ENCODE measurements at regions not wholly inside any gene's neighbourhood (a gene's known extent, or its start where the extent isn't known, plus 50 kb on each side); places are given as distances from the start of the nearest gene placed in this dataset.

GRCh38 chr2:147003081-147003480 lies 841.7 kb upstream of the ACVR2A start:
- H2BK12ac ChIP-seq (ENCODE audit: insufficient read length, low read depth, low read length), result no peak overlapping the region
- H3K56ac ChIP-seq (ENCODE audit: insufficient read length, low read depth, low read length), result no peak overlapping the region
- no peaks in the 10 kb centered on the region for H3K9me3 ChIP-seq (ENCODE audit: control insufficient read depth, low read depth, low read length)
- Mint-ChIP-seq H3K36me3 (ENCODE audit: insufficient read depth in 1 of 3, low read depth in 3 of 3) (no peaks in the 10 kb centered on the region), H3K27me3 (ENCODE audit: low read depth) (no peaks in the 10 kb centered on the region), H3K4me1 (peaks cover 0 to 7% of the 10 kb centered on the region in 2 experiments; a peak in 1 of 4 replicates), H3K27ac (no peak overlapping the region), H3K9me3 (no peaks in the 10 kb centered on the region; a peak in 1 of 5 replicates), H3K4me3 (no peak overlapping the region)
- H3K27me3 ChIP-seq (ENCODE audit: insufficient read depth, low read length), result no peaks in the 10 kb centered on the region
- TF ChIP-seq, protein P1, sequence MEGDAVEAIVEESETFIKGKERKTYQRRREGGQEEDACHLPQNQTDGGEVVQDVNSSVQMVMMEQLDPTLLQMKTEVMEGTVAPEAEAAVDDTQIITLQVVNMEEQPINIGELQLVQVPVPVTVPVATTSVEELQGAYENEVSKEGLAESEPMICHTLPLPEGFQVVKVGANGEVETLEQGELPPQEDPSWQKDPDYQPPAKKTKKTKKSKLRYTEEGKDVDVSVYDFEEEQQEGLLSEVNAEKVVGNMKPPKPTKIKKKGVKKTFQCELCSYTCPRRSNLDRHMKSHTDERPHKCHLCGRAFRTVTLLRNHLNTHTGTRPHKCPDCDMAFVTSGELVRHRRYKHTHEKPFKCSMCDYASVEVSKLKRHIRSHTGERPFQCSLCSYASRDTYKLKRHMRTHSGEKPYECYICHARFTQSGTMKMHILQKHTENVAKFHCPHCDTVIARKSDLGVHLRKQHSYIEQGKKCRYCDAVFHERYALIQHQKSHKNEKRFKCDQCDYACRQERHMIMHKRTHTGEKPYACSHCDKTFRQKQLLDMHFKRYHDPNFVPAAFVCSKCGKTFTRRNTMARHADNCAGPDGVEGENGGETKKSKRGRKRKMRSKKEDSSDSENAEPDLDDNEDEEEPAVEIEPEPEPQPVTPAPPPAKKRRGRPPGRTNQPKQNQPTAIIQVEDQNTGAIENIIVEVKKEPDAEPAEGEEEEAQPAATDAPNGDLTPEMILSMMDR (conservative IDR thresholded peaks at IDR 0.05), result no peak
- no peaks in the 10 kb centered on the region for H3K23me2 ChIP-seq (ENCODE audit: insufficient read length, low read depth, low read length, poor library complexity, severe bottlenecking)
- H4K5ac ChIP-seq (ENCODE audit: insufficient read length, low read depth, low read length), result no peak overlapping the region
- H3K23ac ChIP-seq (ENCODE audit: insufficient read length, low read depth, low read length), result no peak overlapping the region
- H2AK5ac ChIP-seq (ENCODE audit: insufficient read length, low read length), result no peak overlapping the region
- no peak overlapping the region for H3K18ac ChIP-seq (ENCODE audit: insufficient read length, low read depth, low read length)
- H3K79me2 ChIP-seq (ENCODE audit: insufficient read depth, low read length), result no peaks in the 10 kb centered on the region
- H2BK15ac ChIP-seq (ENCODE audit: low read depth, low read length), result no peak overlapping the region
- H2BK20ac ChIP-seq (ENCODE audit: low read depth, low read length, poor library complexity, severe bottlenecking), result no peak overlapping the region
- no peak overlapping the region for H3K27ac ChIP-seq (ENCODE audit: insufficient read length, low read depth, low read length)
- H3K4me2 ChIP-seq (ENCODE audit: insufficient read depth, insufficient read length, low read length), result no peak overlapping the region
- H4K91ac ChIP-seq (ENCODE audit: insufficient read length, low read depth, low read length), result no peak overlapping the region
- H2BK120ac ChIP-seq (ENCODE audit: low read depth, low read length, poor library complexity, severe bottlenecking), result no peak overlapping the region
- H3K9ac ChIP-seq (ENCODE audit: extremely low read depth, insufficient read length, low read length), result no peak overlapping the region
- H3T11ph ChIP-seq (ENCODE audit: low read length), result no peak overlapping the region
- H4K20me1 ChIP-seq (ENCODE audit: control insufficient read depth, insufficient read depth, insufficient read length), result no peaks in the 10 kb centered on the region
- H3K4me1 ChIP-seq (ENCODE audit: insufficient read depth, low read length), result no peaks in the 10 kb centered on the region
- WGBS (ENCODE audit: extremely low coverage, insufficient read length, low lambda C conversion rate), result no CpG with 5 or more reads among the region's 2 CpGs
- no peak overlapping the region for H2BK5ac ChIP-seq (ENCODE audit: insufficient read length, low read length)
- no peak overlapping the region for H3K4ac ChIP-seq (ENCODE audit: low read depth, low read length)
- no peaks in the 10 kb centered on the region for H3K79me1 ChIP-seq (ENCODE audit: insufficient read depth, low read depth, low read length, poor library complexity, severe bottlenecking)
- H2AFZ ChIP-seq (ENCODE audit: low read length), result no peak overlapping the region
- H3K14ac ChIP-seq (ENCODE audit: insufficient read depth, low read length), result no peak overlapping the region
- no peak for DNase-seq
- no peak overlapping the region for H4K8ac ChIP-seq (replicated peaks; ENCODE audit: insufficient read length, low read depth, low read length)
